HepG2 (cell line): ENCODE measurements at regions not wholly inside any gene's neighbourhood (a gene's known extent, or its start where the extent isn't known, plus 50 kb on each side); places are given as distances from the start of the nearest gene placed in this dataset.

Experiments used
- ATAC-seq: fragments of 200-7000 bp; cut with Tn5 transposase; 3 replicates; pipeline ENCODE4 v1.9.1; 2020; ENCODE audit warnings: mild to moderate bottlenecking, moderate library complexity
- BruUV-seq: library from RNA; stranded (reverse); fragments of 400-500 nt; replicated peaks from 2 replicates; lab custom pipeline; 2021; lab: Mats Ljungman, UMichigan
- CTCF ChIA-PET: fragments of 300-600 bp; formaldehyde crosslinking; extraction: SDS; loops from one replicate; lab custom pipeline; 2021; ENCODE audit warnings: low total read pairs, inconsistent platforms, low intra/inter-chr PET ratio; lab: Yijun Ruan, JAX
- POLR2A ChIA-PET: fragments of 350-600 bp; sonication (Branson Sonifier 250); formaldehyde crosslinking; loops from one replicate; lab custom pipeline; 2020; ENCODE audit warnings: antibody characterized with exemption, inconsistent platforms; lab: Yijun Ruan, JAX
- DNase-seq: peaks from one replicate; pipeline ENCODE4 v3.0.0-alpha.2; 2015; ENCODE audit warnings: low spot score
- FAIRE-seq: peaks from 3 replicates; lab custom pipeline; 2011; peaks lifted over from hg19 to GRCh38; lab: Jason Lieb, UNC
- H2AFZ ChIP-seq: one replicate; pipeline ENCODE4 v1.6.1; 2011; ENCODE audit warnings: low read length, inconsistent platforms
- H3K27ac ChIP-seq: fragments of 300-600 bp; 3 replicates; pipeline ENCODE4 v1.8.0; 2011; ENCODE audit warnings: mixed run types, mild to moderate bottlenecking, mixed read lengths, low read length, inconsistent platforms; ENCODE audit not compliant: insufficient read depth; ENCODE audit errors: extremely low read length
- H3K27me3 ChIP-seq, 2 experiments: fragments of 200-600 bp in 1 of 2; 2 replicates in 1 of 2; 3 replicates in 1 of 2; pipeline versions ENCODE4 v1.6.0 to v1.8.0; 2011; ENCODE audit warnings: low read length in 2 of 2, mild to moderate bottlenecking in 2 of 2, moderate library complexity in 2 of 2, inconsistent platforms in 1 of 2; ENCODE audit not compliant: insufficient read depth in 2 of 2, control insufficient read depth in 1 of 2
- H3K36me3 ChIP-seq, 2 experiments: fragments of 200-600 bp in 1 of 2; replicated peaks in 1 of 2; 2 replicates in 1 of 2; 3 replicates in 1 of 2; pipeline versions ENCODE4 v1.5.1 to v1.8.0; 2011; ENCODE audit warnings: low read length in 2 of 2, inconsistent platforms in 1 of 2; ENCODE audit not compliant: insufficient read depth in 2 of 2, control insufficient read depth in 1 of 2
- H3K4me1 ChIP-seq: 2 replicates; pipeline ENCODE4 v1.5.1; 2012; ENCODE audit warnings: low read length, inconsistent platforms; ENCODE audit not compliant: insufficient read depth
- H3K4me2 ChIP-seq: 2 replicates; pipeline ENCODE4 v1.6.0; 2011; ENCODE audit warnings: low read depth, low read length, inconsistent platforms
- H3K4me3 ChIP-seq, 3 experiments: fragments of 200-600 bp in 1 of 3; sonication (generic), shearing (Covaris generic) in 1 of 3; replicated peaks in 1 of 3; 2 replicates each; pipeline ENCODE4 v1.5.1; 2011 to 2016; ENCODE audit warnings: low read length in 3 of 3, inconsistent platforms in 2 of 3, low read depth in 2 of 3, mild to moderate bottlenecking in 2 of 3, control low read depth in 1 of 3, mixed read lengths in 1 of 3; ENCODE audit not compliant: insufficient read depth in 1 of 3
- H3K79me2 ChIP-seq: one replicate; pipeline ENCODE4 v1.6.1; 2011; ENCODE audit warnings: low read length, inconsistent platforms; ENCODE audit not compliant: insufficient read depth
- H3K9ac ChIP-seq: 2 replicates; pipeline ENCODE4 v1.6.0; 2011; ENCODE audit warnings: mild to moderate bottlenecking, low read depth, low read length, inconsistent platforms; ENCODE audit not compliant: insufficient read depth
- H3K9me3 ChIP-seq: 2 replicates; pipeline ENCODE4 v1.5.1; 2012; ENCODE audit warnings: mild to moderate bottlenecking, low read length
- H4K20me1 ChIP-seq: 2 replicates; pipeline ENCODE4 v1.6.0; 2011; ENCODE audit warnings: inconsistent platforms, mild to moderate bottlenecking, low read length, moderate library complexity; ENCODE audit not compliant: insufficient read depth
- MED1 ChIP-seq: sonication (generic); formaldehyde crosslinking; IDR thresholded peaks from 2 replicates; pipeline ENCODE4 v1.4.0; 2020; ENCODE audit warnings: missing genetic modification reagents
- MXD4 ChIP-seq: IDR thresholded peaks from 2 replicates; pipeline ENCODE4 v1.6.1; 2016; ENCODE audit warnings: mild to moderate bottlenecking, missing biosample characterization, missing genetic modification reagents
- RBFOX2 ChIP-seq: fragments of 200-400 bp; formaldehyde crosslinking; IDR thresholded peaks from 2 replicates; pipeline ENCODE4 v1.6.1; 2017; ENCODE audit warnings: low read depth, mild to moderate bottlenecking, low read length
- ZBTB8A ChIP-seq: sonication (generic); formaldehyde crosslinking; IDR thresholded peaks from 2 replicates; pipeline ENCODE4 v1.4.0; 2020; ENCODE audit warnings: mild to moderate bottlenecking, low read depth, missing genetic modification reagents, borderline replicate concordance
- ZC3H4 ChIP-seq: sonication (generic); formaldehyde crosslinking; IDR thresholded peaks from 2 replicates; pipeline ENCODE4 v1.4.0; 2020; ENCODE audit warnings: missing genetic modification reagents, borderline replicate concordance
- ZFP36L1 ChIP-seq: sonication (generic); formaldehyde crosslinking; IDR thresholded peaks from 2 replicates; pipeline ENCODE4 v1.8.0; 2022; ENCODE audit warnings: mild to moderate bottlenecking, missing genetic modification reagents, moderate library complexity
- ZNF629 ChIP-seq: sonication (generic); formaldehyde crosslinking; conservative IDR thresholded peaks from 2 replicates; pipeline ENCODE4 v1.5.0; 2020; ENCODE audit warnings: missing genetic modification reagents
- ZNF761 ChIP-seq: sonication (generic); formaldehyde crosslinking; conservative IDR thresholded peaks from 2 replicates; pipeline ENCODE4 v1.4.0; 2020; ENCODE audit warnings: mild to moderate bottlenecking, missing genetic modification reagents
- ZNF788 ChIP-seq: sonication (generic); formaldehyde crosslinking; IDR thresholded peaks from 2 replicates; pipeline ENCODE4 v1.5.0; 2020; ENCODE audit warnings: mild to moderate bottlenecking, missing genetic modification reagents, borderline replicate concordance
- ZNF792 ChIP-seq: IDR thresholded peaks from 2 replicates; pipeline ENCODE4 v1.6.1; 2016
- ZNF891 ChIP-seq: sonication (generic); formaldehyde crosslinking; IDR thresholded peaks from 2 replicates; pipeline ENCODE4 v1.5.0; 2020; ENCODE audit warnings: mild to moderate bottlenecking, missing genetic modification reagents
- WGBS: methylation state at CpG from one replicate; pipeline ENCODE4 v1.1.6; 2017; ENCODE audit warnings: low lambda C conversion rate; 5-methylcytosine and 5-hydroxymethylcytosine counted together
- in situ Hi-C: cut with HindIII; loops from 2 replicates; pipeline ENCODE4 v1.10.0; 2017; ENCODE audit warnings: low pct_unique_long_range_greater_than_20kb; ENCODE audit not compliant: extremely low pct_ligation_motif_present
- intact Hi-C: fragments of 100-400 bp; cut with micrococcal nuclease; formaldehyde crosslinking; loops from one replicate; pipeline ENCODE4 v1.10.0; 2022; ENCODE audit not compliant: unreplicated experiment
- TF ChIP-seq, protein P1 (sequence below): sonication (generic); formaldehyde crosslinking; IDR thresholded peaks from 2 replicates; pipeline ENCODE4 v1.4.0; 2020; ENCODE audit warnings: missing genetic modification reagents
- TF ChIP-seq, protein P2 (sequence below): sonication (generic); formaldehyde crosslinking; IDR thresholded peaks from 2 replicates; pipeline ENCODE4 v1.5.0; 2020; ENCODE audit warnings: mild to moderate bottlenecking, missing genetic modification reagents, moderate library complexity
- TF ChIP-seq, protein P3 (sequence below): sonication (generic); formaldehyde crosslinking; IDR thresholded peaks from 2 replicates; pipeline ENCODE4 v1.4.0; 2020; ENCODE audit warnings: missing genetic modification reagents, borderline replicate concordance
- TF ChIP-seq, protein P4 (sequence below): sonication (generic); formaldehyde crosslinking; IDR thresholded peaks from 2 replicates; pipeline ENCODE4 v1.5.1; 2020; ENCODE audit warnings: missing genetic modification reagents, mild to moderate bottlenecking, borderline replicate concordance

DNA sequence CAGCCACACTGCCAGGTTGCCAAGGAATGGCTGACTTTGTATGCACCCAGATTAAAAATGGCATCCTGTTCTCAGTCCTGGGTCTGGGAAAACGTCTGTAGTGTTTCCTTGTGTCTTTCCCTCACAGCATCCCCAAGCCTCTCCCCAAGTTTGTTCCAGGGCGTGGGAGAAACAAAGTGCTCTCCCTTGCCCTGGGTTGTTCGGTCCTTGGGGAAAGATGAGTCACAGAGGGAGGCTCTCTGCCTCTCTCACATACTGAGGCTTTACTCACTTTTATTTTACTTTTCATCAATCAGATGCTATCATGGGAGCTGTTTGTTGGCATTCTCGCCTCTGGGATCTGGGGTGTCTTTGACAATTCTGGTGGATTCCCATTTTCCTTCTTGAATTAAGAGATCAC, 492.3 kb downstream of the XIRP2 start:
- DNase-seq = no peak
- no TSS peak for BruUV-seq
- FAIRE-seq = no peak
- Histone ChIP-seq H3K36me3 (no peaks in the 10 kb centered on the region), H3K9ac (no peak overlapping the region), H3K79me2 (no peaks in the 10 kb centered on the region), H3K27me3 (no peaks in the 10 kb centered on the region), H4K20me1 (no peaks in the 10 kb centered on the region), H2AFZ (no peak overlapping the region), H3K4me2 (no peak overlapping the region), H3K9me3 (no peaks in the 10 kb centered on the region), H3K4me1 (no peaks in the 10 kb centered on the region), H3K27ac (no peak overlapping the region), H3K4me3 (no peak overlapping the region)
- ChIA-PET CTCF (no interaction called here), POLR2A (no interaction called here)
- WGBS = 3% methylated on average over 4 of the region's 4 CpGs
- intact Hi-C loops = no loop called here
- in situ Hi-C loops = no loop called here
- no peak for TF ChIP-seq ZBTB8A (CRISPR knock-in tag)
- TF ChIP-seq ZC3H4 = no peak
- TF ChIP-seq MXD4 (CRISPR knock-in tag) = no peak
- no peak for TF ChIP-seq RBFOX2
- TF ChIP-seq, protein P1, sequence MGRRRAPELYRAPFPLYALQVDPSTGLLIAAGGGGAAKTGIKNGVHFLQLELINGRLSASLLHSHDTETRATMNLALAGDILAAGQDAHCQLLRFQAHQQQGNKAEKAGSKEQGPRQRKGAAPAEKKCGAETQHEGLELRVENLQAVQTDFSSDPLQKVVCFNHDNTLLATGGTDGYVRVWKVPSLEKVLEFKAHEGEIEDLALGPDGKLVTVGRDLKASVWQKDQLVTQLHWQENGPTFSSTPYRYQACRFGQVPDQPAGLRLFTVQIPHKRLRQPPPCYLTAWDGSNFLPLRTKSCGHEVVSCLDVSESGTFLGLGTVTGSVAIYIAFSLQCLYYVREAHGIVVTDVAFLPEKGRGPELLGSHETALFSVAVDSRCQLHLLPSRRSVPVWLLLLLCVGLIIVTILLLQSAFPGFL (CRISPR knock-in tag) = no peak
- no peak for TF ChIP-seq ZNF788 (CRISPR knock-in tag)
- no peak for TF ChIP-seq ZNF761 (CRISPR knock-in tag)
- TF ChIP-seq ZFP36L1 (CRISPR knock-in tag) = no peak
- ATAC-seq = no peak

DNA sequence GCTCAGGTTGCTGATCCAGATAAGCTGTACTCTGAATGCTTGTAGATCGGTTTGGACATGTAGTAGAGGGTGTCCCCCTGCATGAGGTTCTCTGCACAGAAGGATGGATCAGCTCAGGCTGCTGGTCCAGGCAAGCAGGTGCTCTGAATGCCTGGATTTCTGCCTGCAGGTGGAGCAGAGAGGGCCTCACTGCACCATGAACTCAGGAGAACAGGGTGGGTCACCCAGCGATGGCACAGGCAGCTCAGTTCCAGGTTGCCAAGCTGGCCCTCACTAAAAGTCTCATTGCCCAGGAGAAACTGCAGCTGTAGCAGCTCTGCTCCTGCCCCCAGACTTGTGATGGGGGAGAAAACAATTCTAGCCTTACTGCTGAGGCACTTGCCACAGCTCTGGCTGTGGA, 491.8 kb downstream of the XIRP2 start:
- no CpG with 5 or more reads among the region's 2 CpGs for WGBS
- H4K20me1 ChIP-seq = no peaks in the 10 kb centered on the region
- FAIRE-seq = no peak
- H3K9me3 ChIP-seq = no peaks in the 10 kb centered on the region
- intact Hi-C loops = no loop called here
- no TSS peak for BruUV-seq
- no peak overlapping the region for H3K27ac ChIP-seq
- no peaks in the 10 kb centered on the region for H3K27me3 ChIP-seq
- no peak for DNase-seq
- no peak overlapping the region for H2AFZ ChIP-seq
- H3K79me2 ChIP-seq = no peaks in the 10 kb centered on the region
- POLR2A ChIA-PET = interaction anchor here (0.6 kb wide), 1 partner anchor 87 kb away, joined by 3 read pairs; no protein-coding TSS in a partner anchor
- no peak overlapping the region for H3K4me3 ChIP-seq
- H3K4me1 ChIP-seq = no peaks in the 10 kb centered on the region
- H3K36me3 ChIP-seq = no peaks in the 10 kb centered on the region
- in situ Hi-C loops = no loop called here
- H3K4me2 ChIP-seq = no peak overlapping the region
- CTCF ChIA-PET = no interaction called here
- peak; percentile 40; the same call in 1 of the 3 replicates for ATAC-seq
- no peak overlapping the region for H3K9ac ChIP-seq
- TF ChIP-seq ZNF792 (CRISPR knock-in tag) = no peak
- TF ChIP-seq, protein P2, sequence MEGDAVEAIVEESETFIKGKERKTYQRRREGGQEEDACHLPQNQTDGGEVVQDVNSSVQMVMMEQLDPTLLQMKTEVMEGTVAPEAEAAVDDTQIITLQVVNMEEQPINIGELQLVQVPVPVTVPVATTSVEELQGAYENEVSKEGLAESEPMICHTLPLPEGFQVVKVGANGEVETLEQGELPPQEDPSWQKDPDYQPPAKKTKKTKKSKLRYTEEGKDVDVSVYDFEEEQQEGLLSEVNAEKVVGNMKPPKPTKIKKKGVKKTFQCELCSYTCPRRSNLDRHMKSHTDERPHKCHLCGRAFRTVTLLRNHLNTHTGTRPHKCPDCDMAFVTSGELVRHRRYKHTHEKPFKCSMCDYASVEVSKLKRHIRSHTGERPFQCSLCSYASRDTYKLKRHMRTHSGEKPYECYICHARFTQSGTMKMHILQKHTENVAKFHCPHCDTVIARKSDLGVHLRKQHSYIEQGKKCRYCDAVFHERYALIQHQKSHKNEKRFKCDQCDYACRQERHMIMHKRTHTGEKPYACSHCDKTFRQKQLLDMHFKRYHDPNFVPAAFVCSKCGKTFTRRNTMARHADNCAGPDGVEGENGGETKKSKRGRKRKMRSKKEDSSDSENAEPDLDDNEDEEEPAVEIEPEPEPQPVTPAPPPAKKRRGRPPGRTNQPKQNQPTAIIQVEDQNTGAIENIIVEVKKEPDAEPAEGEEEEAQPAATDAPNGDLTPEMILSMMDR (CRISPR knock-in tag) = peak; percentile 12; the same call in 1 of the 2 replicates
- TF ChIP-seq, protein P3, sequence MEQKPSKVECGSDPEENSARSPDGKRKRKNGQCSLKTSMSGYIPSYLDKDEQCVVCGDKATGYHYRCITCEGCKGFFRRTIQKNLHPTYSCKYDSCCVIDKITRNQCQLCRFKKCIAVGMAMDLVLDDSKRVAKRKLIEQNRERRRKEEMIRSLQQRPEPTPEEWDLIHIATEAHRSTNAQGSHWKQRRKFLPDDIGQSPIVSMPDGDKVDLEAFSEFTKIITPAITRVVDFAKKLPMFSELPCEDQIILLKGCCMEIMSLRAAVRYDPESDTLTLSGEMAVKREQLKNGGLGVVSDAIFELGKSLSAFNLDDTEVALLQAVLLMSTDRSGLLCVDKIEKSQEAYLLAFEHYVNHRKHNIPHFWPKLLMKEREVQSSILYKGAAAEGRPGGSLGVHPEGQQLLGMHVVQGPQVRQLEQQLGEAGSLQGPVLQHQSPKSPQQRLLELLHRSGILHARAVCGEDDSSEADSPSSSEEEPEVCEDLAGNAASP = no peak
- no peak for TF ChIP-seq MED1 (CRISPR knock-in tag)
- TF ChIP-seq, protein P4, sequence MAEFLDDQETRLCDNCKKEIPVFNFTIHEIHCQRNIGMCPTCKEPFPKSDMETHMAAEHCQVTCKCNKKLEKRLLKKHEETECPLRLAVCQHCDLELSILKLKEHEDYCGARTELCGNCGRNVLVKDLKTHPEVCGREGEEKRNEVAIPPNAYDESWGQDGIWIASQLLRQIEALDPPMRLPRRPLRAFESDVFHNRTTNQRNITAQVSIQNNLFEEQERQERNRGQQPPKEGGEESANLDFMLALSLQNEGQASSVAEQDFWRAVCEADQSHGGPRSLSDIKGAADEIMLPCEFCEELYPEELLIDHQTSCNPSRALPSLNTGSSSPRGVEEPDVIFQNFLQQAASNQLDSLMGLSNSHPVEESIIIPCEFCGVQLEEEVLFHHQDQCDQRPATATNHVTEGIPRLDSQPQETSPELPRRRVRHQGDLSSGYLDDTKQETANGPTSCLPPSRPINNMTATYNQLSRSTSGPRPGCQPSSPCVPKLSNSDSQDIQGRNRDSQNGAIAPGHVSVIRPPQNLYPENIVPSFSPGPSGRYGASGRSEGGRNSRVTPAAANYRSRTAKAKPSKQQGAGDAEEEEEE (CRISPR knock-in tag) = no peak
- no peak for TF ChIP-seq ZNF629 (CRISPR knock-in tag)
- TF ChIP-seq ZNF891 (CRISPR knock-in tag) = no peak
